ENCODE measurements at regions not wholly inside any gene's neighbourhood (a gene's known extent, or its start where the extent isn't known, plus 50 kb on each side); places are given as distances from the start of the nearest gene placed in this dataset.

- Histone ChIP-seq H2AFZ (no peak overlapping the region), H3K9me3 (ENCODE audit: insufficient read depth, low read depth) (no peaks in the 10 kb centered on the region), H3K79me2 (ENCODE audit: low read depth) (no peaks in the 10 kb centered on the region), H3K4me2 (no peak overlapping the region), H3K27me3 (ENCODE audit: insufficient read depth, low read depth) (peaks cover 8% of the 10 kb centered on the region; the same call in 1 of the 2 replicates), H3K27ac (no peak overlapping the region), H4K20me1 (ENCODE audit: insufficient read depth) (no peaks in the 10 kb centered on the region), H3K9me2 (ENCODE audit: insufficient read depth) (no peaks in the 10 kb centered on the region), H3K4me3 (no peak overlapping the region), H3K36me3 (ENCODE audit: low read depth) (no peaks in the 10 kb centered on the region), H3F3A (ENCODE audit: insufficient read depth, low read depth) (no peaks in the 10 kb centered on the region), H3K4me1 (replicated peaks; ENCODE audit: insufficient read depth) (no peaks in the 10 kb centered on the region)
- DNase-seq = no peak
- ChIA-PET POLR2A (ENCODE audit: unreplicated experiment) (no interaction called here), CTCF (no interaction called here)
- no TSS peak for BruUV-seq (replicated peaks)
- TF ChIP-seq EZH2 (IDR thresholded peaks at IDR 0.05; ENCODE audit: low read depth) (no peak), CTCF (conservative IDR thresholded peaks at IDR 0.05) (no peak)
- intact Hi-C loops (cut with micrococcal nuclease; ENCODE audit: unreplicated experiment) = loop anchor here (10.0 kb wide), 1 partner anchor 637 kb away; the partner anchor contains the start of gene LNPK
Observed at GRCh38 chr2:176641436-176641835, 372.2 kb downstream of the MTX2 start.

DNA sequence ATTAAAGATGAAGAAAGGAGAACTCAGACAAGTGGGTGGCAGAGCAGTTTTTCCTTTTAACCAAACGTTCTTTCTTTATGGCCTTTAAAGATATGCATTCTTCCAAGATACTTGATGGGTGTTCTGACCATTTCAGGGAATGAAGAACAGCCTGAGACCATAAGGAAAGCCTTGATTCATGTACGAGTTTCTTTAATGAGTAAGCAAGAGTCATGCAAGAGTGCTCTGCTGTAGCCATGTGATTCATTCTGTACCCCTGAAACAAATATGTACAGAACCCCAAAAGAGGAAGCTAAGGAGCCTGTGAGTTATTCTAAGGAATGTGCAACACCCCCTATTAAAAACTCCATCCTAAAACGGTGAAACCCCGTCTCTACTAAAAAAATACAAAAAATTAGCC lies 372.8 kb downstream of the MTX2 start:
- no peaks in the 10 kb centered on the region for H3F3A ChIP-seq (ENCODE audit: insufficient read depth, low read depth)
- H3K4me2 ChIP-seq = no peak overlapping the region
- H4K20me1 ChIP-seq (ENCODE audit: insufficient read depth) = no peaks in the 10 kb centered on the region
- TF ChIP-seq CTCF (conservative IDR thresholded peaks at IDR 0.05) (no peak), EZH2 (IDR thresholded peaks at IDR 0.05; ENCODE audit: low read depth) (no peak)
- H3K4me3 ChIP-seq = no peak overlapping the region
- no peaks in the 10 kb centered on the region for H3K9me3 ChIP-seq (ENCODE audit: insufficient read depth, low read depth)
- POLR2A ChIA-PET (ENCODE audit: unreplicated experiment) = no interaction called here
- H3K36me3 ChIP-seq (ENCODE audit: low read depth) = no peaks in the 10 kb centered on the region
- no peak overlapping the region for H3K27ac ChIP-seq
- H3K9me2 ChIP-seq (ENCODE audit: insufficient read depth) = no peaks in the 10 kb centered on the region
- H3K27me3 ChIP-seq (ENCODE audit: insufficient read depth, low read depth) = peaks cover 9% of the 10 kb centered on the region; the same call in 1 of the 2 replicates
- intact Hi-C loops (cut with micrococcal nuclease; ENCODE audit: unreplicated experiment) = loop anchor here (10.0 kb wide), 1 partner anchor 637 kb away; the partner anchor contains the start of gene LNPK
- H3K4me1 ChIP-seq (replicated peaks; ENCODE audit: insufficient read depth) = no peaks in the 10 kb centered on the region
- no TSS peak for BruUV-seq (replicated peaks)
- no peaks in the 10 kb centered on the region for H3K79me2 ChIP-seq (ENCODE audit: low read depth)
- no peak for DNase-seq
- CTCF ChIA-PET = interaction anchor here (0.6 to 0.7 kb wide), 2 partner anchors 13 to 502 kb away, joined by 3 to 6 read pairs; no protein-coding TSS in a partner anchor
- H2AFZ ChIP-seq = no peak overlapping the region

GRCh38 chr2:176643646-176644045 lies 374.4 kb downstream of the MTX2 start:
- intact Hi-C loops (cut with micrococcal nuclease; ENCODE audit: unreplicated experiment) = loop anchor here (10.0 kb wide), 1 partner anchor 639 kb away; the partner anchor contains the start of gene LNPK
- Histone ChIP-seq H3F3A (ENCODE audit: insufficient read depth, low read depth) (no peaks in the 10 kb centered on the region), H3K27me3 (ENCODE audit: insufficient read depth, low read depth) (peaks cover 20% of the 10 kb centered on the region; the same call in 1 of the 2 replicates), H3K4me1 (replicated peaks; ENCODE audit: insufficient read depth) (no peaks in the 10 kb centered on the region), H3K9me2 (ENCODE audit: insufficient read depth) (no peaks in the 10 kb centered on the region), H3K9me3 (ENCODE audit: insufficient read depth, low read depth) (no peaks in the 10 kb centered on the region), H4K20me1 (ENCODE audit: insufficient read depth) (no peaks in the 10 kb centered on the region), H3K4me3 (no peak overlapping the region), H3K4me2 (no peak overlapping the region), H2AFZ (no peak overlapping the region), H3K36me3 (ENCODE audit: low read depth) (no peaks in the 10 kb centered on the region), H3K79me2 (ENCODE audit: low read depth) (no peaks in the 10 kb centered on the region), H3K27ac (no peak overlapping the region)
- TF ChIP-seq EZH2 (IDR thresholded peaks at IDR 0.05; ENCODE audit: low read depth) = no peak
- TF ChIP-seq CTCF (conservative IDR thresholded peaks at IDR 0.05) = no peak
- CTCF ChIA-PET = no interaction called here
- no TSS peak for BruUV-seq (replicated peaks)
- POLR2A ChIA-PET (ENCODE audit: unreplicated experiment) = no interaction called here
- no peak for DNase-seq

Measured in PC-9 (cell line).